Peyer's patch (tissue), 4 donors: ENCODE measurements at regions not wholly inside any gene's neighbourhood (a gene's known extent, or its start where the extent isn't known, plus 50 kb on each side); places are given as distances from the start of the nearest gene placed in this dataset.

Source experiments
- POLR2A ChIP-seq, 2 donors: fragments of 450-650 bp; IDR thresholded peaks; one replicate each; pipeline ENCODE4 v1.5.1; 2017; ENCODE audit warnings: antibody characterized with exemption in 2 of 2, mild to moderate bottlenecking in 2 of 2, moderate library complexity in 2 of 2
- TF ChIP-seq, protein P1 (sequence below), 6 experiments: fragments of 450-650 bp in 4 of 6; fragments of 200-600 bp in 2 of 6; sonication (generic) in 1 of 6; IDR thresholded peaks; one replicate each; pipeline ENCODE4 v1.5.1; 2017 to 2019; ENCODE audit warnings: antibody characterized with exemption in 6 of 6, mild to moderate bottlenecking in 3 of 6, moderate library complexity in 1 of 6

GRCh38 chr2:226050822-226051221 is 651.3 kb downstream of the NYAP2 start:
- TF ChIP-seq, protein P1, sequence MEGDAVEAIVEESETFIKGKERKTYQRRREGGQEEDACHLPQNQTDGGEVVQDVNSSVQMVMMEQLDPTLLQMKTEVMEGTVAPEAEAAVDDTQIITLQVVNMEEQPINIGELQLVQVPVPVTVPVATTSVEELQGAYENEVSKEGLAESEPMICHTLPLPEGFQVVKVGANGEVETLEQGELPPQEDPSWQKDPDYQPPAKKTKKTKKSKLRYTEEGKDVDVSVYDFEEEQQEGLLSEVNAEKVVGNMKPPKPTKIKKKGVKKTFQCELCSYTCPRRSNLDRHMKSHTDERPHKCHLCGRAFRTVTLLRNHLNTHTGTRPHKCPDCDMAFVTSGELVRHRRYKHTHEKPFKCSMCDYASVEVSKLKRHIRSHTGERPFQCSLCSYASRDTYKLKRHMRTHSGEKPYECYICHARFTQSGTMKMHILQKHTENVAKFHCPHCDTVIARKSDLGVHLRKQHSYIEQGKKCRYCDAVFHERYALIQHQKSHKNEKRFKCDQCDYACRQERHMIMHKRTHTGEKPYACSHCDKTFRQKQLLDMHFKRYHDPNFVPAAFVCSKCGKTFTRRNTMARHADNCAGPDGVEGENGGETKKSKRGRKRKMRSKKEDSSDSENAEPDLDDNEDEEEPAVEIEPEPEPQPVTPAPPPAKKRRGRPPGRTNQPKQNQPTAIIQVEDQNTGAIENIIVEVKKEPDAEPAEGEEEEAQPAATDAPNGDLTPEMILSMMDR (IDR thresholded peaks at IDR 0.05), result no peak
- no peak for TF ChIP-seq POLR2A (IDR thresholded peaks at IDR 0.05)
